ENCODE measurements at regions not wholly inside any gene's neighbourhood (a gene's known extent, or its start where the extent isn't known, plus 50 kb on each side); places are given as distances from the start of the nearest gene placed in this dataset.

DNA sequence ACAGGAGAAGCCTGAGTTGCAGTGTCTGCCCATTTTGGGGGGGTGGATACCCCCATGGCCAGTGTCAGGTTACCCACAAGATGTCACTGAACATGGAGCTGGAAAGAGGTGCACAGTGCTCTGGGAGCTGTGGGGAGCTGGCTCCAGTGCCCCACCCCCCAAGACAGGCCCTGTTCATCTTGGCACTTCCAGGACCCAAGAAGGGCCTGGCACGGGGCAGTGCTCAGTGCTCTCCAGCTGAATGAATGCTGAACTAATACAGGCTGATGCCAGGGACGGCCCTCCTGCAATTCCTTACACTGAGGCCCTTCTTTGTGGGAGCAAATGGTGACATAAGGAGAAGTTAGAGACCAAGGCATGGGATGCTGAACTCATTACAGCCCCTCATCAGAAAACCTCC is 163.4 kb upstream of the GLI2 start:
- TF ChIP-seq EZH2 (IDR thresholded peaks at IDR 0.05; ENCODE audit: borderline replicate concordance, low read depth, low read length, severe bottlenecking) = no peak
- TF ChIP-seq, protein P1, sequence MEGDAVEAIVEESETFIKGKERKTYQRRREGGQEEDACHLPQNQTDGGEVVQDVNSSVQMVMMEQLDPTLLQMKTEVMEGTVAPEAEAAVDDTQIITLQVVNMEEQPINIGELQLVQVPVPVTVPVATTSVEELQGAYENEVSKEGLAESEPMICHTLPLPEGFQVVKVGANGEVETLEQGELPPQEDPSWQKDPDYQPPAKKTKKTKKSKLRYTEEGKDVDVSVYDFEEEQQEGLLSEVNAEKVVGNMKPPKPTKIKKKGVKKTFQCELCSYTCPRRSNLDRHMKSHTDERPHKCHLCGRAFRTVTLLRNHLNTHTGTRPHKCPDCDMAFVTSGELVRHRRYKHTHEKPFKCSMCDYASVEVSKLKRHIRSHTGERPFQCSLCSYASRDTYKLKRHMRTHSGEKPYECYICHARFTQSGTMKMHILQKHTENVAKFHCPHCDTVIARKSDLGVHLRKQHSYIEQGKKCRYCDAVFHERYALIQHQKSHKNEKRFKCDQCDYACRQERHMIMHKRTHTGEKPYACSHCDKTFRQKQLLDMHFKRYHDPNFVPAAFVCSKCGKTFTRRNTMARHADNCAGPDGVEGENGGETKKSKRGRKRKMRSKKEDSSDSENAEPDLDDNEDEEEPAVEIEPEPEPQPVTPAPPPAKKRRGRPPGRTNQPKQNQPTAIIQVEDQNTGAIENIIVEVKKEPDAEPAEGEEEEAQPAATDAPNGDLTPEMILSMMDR (IDR thresholded peaks at IDR 0.05; ENCODE audit: borderline replicate concordance, extremely low read depth, low read length, poor library complexity, severe bottlenecking) = no peak
